ENCODE measurements at regions not wholly inside any gene's neighbourhood (a gene's known extent, or its start where the extent isn't known, plus 50 kb on each side); places are given as distances from the start of the nearest gene placed in this dataset.

DNA sequence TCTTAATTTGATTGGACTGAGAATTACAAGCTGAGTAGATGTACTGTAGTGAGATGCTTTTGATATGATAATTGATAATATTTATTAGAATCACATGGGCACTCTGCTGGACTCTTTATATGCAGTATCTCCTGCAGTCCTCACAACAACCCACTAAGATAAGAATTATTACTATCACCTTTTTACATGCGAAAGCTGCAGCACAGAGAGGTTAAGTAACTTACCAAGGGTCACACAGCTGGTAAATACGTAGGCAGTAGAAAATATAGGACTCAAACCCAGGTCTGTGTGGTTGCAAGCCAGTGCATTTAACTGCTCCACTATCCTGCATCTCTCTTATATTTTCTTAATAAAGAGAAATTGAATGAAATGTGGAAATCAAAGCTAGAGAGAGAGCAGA is 392.8 kb upstream of the RORA start:
- no peak for DNase-seq

DNA sequence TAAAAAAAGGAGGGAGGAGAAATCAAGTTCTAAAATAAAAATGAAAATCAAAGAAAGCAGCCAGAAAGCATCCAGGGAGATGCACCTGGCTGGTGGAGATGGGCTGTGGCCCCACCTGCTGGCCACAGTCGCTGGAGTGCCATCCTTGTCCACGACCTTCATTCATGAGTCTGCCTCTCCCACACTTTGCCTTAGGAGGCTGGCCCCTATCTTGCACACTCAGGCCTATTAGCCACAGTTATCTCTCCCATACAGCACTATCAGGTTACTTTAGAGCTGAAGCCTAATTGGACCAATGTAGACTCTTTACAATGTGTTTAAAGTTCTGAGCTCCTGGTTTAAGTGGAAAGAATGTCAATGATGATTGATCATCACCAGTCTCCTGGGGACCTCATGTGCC is 392.0 kb upstream of the RORA start:
- peak; percentile 13 for DNase-seq

DNA sequence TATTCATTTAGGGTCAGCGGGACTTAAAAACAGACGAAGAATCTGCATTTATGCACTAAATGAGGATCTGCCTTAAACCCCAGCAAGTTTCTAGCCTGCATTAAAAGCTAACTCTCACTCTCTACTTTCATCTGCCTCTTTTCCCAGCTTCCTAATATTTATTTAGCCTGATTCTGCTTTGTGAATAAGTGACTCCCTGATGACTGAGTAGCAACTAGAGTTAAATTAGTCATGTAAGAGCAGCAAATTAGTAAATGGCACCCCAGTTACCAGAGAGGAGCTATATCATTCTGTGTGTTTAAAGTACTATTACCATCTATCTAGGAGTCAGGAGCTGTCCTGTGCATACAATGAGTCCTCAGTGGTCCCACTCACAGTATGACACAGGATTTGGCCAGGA is 391.0 kb upstream of the RORA start:
- no peak for DNase-seq

DNA sequence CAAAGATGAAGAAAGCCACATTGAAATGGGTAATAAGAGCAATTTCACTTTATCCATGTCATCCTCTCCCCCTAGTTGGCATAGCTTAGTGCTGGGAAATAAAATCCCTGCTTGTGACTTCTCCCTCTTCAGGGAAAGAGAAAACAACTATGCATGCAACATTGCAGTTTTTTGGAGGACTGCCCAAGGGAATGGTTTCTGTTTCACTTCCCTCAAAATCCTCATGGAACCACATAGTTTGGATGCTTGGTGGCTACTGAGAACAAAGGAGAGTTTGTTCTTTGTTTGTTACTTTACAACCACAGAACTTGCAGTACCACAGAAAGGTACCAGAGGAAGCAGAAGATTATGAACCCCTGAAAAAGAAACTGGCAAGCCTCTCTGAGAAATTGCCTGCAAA is 384.6 kb upstream of the RORA start:
- DNase-seq: peak; percentile 7

DNA sequence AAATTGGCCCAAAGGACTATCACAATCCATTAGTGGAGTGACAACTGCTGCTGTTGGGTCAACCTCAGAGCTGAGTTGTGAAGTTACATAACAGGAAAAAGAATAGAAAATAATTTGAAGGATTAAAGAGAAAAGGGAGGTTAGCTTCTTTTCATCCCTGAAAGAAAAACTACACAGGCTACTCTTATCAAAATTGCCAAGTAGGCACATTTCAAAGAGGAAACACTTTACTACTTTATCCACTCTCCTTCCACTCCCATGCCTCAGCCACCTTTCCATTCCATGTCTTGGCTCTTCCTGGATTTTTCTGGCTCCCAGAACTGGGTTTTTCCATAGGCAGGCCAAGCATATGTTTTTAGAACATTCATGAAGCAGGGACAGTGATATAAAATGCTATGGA is 384.0 kb upstream of the RORA start:
- DNase-seq: no peak

DNA sequence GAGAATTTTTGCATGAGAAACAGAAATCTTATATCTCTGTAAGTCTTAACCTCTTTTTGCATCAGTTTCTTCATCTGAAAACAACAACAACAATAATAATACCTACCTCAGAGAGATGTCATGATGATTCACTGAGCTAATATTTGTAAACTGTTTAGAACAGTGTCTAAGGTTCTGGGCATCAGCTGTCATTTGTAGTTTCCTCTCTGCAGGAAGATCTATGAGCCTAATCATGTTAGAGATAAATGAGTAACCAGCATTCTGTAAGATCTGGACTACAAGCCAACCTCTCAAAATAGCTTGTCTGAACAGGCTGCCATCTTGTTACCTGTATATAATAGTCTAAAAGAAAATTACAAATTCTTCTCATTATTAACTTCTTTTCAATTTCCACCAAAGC is 383.0 kb upstream of the RORA start:
- DNase-seq: no peak

DNA sequence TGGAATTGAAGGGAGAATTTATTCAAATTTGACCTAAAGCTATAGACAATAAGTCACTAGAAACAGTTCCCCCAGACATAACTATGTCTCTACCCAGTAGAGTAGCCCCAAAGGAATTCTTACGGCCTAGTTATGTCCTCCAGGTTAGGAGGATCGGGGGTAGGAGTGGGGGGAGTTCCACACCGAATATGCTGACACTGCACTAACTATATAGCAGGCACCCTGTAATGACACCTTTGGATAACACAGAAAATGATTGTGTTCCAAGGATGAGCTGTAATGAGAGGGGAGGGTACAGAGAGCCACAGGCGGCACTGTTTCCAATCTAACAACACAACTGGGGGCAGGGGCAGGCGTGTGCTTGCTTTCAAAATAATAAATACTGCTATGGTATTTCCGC is 376.2 kb upstream of the RORA start:
- DNase-seq: no peak

DNA sequence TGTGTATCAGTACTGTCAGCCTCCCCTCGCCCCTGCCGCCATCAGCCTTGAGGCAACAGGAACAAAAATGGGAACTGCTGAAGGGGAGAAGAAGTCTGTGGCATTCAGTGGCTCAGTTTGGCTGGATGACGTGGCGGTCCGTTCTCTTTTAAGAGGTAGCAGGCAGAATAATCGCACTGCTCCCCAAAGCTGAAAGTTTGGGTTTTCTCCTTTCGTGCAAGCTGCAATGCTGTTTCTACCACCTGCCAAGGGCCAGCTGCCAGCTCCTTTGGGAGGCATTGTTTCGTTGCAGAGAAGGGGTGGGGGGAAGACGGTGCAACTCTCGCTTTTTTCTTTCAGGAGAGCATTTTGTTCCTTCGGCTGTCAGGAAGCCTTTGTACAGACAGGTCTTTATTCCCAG is 369.6 kb upstream of the RORA start:
- no peak for DNase-seq

DNA sequence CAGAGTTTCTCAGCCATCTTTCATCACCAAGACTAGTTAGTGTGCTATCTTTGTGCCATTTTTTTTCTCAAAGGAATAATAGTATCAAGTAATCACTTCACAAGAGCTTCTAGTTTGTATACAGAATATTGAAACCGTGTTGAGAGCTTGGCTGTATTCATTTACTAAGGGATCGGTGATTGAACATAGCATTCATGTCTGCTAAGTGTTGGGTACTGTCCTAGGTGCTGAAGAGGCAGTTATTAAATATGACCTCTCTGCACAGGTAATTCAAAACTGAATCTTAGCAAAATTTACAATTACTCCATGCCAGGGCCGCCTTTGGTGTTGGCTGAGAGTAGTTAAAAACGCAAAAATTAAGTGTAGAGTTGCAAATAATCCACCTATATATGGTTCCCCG is 355.3 kb upstream of the RORA start:
- peak; percentile 5 for DNase-seq

DNA sequence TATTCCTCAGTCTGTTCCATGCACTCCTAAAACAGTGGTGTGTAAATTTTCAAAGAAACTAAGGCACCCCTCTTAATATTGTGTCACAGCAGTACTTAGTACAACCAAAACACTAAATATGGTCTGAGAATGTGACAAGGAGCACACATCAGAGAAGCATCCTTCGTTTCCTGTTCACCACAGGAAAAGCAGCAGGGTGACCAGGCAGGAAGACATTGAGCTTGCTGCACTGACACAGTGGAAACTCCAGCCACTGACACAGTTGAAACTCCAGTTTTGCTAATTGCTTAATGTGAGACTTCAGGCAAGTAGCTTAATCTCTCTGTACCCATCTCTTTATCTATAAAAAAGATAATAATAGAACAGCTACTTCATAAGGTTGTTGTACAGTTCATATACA is 353.0 kb upstream of the RORA start:
- DNase-seq: no peak

DNA sequence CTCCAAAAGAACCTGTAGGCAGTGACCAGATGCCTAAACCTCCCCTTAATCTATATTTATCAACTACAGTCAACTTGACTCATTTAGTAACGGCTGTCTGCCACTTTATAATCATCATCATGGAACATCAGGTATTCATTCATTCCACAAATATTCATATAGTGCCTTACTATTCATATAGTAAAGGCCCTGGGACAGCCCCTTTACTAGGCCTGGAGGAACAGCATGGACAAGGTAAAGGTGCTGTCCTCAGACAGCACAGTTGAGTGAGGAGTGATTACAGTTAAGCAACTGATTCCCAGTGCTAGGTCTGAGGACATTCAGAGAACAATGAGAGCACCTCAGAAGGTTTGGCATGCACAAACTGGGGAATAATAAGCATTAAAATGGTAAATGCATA is 346.5 kb upstream of the RORA start:
- DNase-seq: no peak

DNA sequence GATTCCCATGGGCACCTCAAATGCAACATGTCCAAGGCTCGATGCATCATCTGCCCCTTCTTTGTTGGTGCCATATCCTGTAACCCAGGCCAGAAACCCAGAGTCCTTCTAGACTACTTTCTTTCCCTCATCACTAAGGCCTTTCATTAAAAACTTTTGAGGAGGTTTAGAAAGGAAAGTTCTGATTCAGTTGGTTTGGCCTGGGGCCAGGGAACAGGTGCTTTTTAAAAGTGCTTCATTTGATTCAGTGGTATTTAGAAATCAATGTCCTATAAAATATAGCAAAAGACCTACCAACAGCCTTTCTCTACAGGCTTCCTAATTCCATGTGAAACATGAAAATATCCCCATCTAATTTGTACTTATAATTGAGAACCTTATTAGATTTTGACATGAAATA is 341.9 kb upstream of the RORA start:
- DNase-seq: no peak

DNA sequence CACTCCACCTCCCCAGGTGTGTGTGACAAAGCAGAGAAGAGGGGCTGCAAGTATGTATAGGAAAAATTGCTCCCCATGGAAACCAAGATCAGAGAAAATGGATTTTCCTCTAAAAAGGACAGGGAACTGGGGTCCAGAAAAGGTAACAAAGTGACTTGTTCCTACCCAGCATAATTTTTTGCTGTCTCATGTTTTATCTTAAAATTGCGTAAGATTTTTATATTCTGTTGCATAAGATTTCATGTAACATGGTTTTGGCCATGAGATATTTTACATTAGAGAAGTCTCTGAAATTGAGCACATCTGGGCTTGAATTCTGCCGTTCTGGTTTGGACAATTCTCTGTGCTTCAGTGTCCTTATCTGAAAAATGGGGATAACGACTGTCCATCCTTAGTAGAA is 335.7 kb upstream of the RORA start:
- DNase-seq: no peak

DNA sequence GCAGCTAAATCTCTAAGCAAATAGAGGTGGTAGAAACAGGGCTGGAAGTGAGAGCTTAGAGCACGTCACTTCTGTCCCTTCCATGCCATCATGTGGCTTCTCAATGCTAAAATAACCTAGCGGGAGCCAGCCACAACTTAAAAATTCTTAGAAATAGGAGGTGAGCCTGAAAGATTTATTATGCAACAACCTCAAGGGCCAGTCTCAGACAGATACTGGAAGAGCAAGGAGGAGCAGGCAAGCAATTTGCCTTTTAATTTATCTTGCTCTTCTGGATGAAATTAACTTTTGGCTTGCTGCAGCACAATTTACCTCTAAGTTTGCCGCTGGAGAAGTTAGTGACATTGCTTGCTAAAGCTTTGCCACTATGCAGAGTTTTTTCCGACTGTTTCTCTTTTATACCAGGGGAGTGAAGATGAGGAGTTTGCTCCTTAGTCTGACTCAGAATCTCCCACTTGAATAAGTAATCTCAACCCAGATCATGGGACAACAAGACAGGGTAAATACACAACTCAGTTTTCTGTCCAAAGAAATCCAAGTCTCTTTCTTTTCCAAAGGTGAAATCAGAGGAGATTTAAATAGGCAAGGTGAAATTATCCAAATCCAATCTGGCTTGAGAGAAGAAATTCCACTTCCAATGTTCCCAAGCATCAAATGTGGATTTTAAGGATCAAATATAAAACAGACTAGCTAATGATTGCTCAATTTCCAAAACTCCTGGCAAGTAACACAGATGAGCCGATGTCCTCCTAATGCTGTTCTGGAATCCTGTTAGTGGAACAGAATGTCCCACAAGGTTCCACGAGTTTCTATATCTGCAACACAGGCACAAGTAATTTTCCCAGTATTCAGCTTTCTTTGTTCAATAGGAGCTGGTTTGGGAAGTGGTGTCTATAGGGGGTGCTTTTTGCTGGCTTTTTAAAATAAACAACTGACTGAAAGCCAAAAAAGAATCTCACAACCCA is 329.4 kb upstream of the RORA start:
- no peak for DNase-seq

DNA sequence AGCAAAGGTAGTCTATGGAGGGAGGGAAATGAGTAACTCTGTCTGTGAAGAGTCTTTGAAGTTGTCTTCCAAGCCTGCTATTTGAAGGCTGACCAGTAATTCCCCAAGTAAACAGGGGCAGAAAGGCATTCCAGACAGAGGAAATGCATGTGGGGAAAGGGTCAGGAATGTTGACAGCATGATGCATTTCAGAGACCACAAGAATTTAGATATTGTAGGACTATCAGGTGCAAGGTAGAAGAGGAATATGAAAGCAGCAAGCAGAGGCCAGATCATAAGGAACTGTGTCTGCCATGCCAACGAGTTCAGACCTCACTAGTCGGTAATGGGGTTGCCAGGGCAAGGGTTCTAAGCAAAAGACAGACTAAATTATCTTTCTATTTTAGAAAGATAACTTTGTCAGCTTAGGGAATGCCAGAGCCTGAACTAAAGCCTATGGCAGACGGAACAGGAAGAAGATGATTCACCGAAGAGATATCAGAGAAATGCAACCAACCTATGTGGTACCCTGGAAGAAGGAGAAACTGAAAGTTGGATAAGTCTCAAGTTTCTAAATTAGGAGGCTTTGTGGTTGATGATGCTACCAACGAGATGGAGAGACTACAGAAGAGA is 327.0 kb upstream of the RORA start:
- peak; percentile 70 for DNase-seq

DNA sequence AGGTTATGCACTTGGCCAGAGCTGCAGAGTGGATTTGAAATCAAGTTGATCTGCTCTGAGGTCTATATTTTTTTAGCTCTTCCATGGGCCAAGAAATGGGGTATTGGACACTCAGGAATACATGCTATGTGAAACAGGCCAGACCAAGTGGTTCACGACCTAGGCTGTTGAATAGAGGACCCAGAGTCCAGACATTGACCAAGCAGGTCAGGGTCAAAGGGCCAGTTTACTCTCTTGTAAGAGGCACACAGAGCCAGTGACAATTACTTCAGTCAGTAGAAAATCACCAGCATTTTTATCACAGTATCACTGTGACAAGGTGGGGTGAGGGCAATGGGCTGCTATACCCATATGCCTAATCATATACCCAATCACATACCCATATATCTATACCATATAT is 320.6 kb upstream of the RORA start:
- no peak for DNase-seq

DNA sequence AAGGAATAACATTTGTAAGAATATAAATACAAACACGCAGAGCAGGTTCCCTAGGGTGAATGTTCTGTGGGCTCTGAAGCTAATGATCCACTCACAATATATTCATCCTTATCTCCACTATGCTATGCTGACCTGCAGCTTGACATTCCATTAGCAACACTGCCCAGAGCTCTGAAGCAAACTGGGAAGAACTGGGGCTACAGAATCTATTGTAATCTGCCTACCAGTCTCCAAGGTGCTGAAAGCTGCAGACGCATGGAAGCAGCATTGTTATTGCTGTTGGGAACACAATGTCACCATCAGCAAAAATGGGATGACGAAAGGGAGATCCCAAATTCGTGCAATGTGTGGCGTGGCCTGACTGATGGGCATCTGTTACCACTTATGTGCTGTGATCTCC is 316.7 kb upstream of the RORA start:
- no peak for DNase-seq

DNA sequence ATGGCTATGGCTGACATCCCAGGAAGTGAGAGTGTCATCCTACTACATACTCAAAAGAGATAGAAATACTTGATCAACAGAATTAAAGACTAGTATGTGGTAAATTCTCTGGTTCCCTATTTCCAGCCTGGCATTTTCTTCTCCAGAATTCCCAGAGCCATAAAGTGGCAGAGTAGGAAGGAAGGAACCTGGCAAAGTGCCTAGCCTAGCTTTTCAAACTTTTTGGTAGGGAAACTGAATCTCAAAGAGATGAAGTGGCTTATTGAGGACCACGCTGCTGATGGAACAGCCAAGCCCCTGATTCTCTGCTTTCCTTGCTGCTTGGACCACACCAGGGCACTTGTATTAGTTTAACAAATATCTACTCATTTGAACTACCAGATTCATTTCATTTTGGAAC is 312.4 kb upstream of the RORA start:
- DNase-seq: no peak

DNA sequence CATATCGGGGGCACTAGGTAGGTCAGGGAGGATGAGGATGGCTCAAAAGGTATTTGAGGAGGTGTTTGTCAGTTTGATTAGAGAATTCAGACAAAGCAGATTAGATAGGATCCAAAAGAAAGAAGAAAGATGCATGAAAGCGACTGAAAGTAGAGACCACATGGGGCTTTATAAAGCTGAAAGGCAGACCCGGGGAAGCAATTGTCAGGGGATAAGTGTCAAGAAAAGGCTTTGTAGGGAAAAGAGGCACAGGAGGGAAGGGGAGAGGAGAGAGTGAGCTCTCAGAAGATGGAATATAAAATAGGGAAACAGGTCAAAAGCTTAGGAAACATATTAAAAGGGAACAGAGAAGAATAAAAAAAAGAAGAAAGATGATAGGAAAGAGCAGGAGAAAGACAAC is 308.2 kb upstream of the RORA start:
- DNase-seq: no peak

DNA sequence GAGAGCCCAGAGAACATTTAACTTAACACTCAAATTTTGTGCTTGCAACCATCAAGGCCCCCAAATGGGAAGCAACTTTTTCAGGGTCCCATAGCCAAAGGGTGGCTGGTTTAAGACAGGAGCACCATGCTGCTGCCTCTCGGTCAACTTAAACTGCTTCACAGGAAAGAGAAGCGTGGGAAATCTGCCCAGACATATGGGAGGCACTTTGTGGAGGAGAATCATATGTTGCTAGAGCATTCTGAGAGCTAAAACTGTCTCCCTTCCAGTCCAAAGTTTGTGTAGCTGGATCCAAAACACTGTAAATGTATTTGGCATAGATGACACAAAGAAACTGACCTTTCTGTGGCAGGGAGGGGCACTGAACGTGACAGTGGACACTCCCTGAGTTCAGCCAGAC is 305.9 kb upstream of the RORA start:
- no peak for DNase-seq

DNA sequence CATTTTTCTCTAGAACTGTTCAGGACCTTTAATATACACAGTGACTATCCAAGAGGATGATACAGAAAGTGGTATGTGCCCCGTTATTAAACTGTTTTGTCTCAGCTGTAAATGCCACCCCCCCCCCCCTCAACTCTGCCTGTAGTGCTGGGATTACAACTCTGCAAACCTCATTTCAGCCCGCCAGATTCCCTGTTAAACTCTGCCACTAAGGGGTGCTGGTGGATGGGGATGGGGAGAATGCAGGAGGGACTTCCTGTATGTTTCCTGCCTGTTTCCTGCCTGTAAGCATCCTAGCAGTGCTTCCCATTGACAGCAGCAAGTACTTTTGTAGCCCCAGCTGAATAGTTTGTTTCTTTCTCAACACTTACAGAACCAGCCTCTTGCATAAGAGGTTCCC is 301.7 kb upstream of the RORA start:
- DNase-seq: no peak

DNA sequence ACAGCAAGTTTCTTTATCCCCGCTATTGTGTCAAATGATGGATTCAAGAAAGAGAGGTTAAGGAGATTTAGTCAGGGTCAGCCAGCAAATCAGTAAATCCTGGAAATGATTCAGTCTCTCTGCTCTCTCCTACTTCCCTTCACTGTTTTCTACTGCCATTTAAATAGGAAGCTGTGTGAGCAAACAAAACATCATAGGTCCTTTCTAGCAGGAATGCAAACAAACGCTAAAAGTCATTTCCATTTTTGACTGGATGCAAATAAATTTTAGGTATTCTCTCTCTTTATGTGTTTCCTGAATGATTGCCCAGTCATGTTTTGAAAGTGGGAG is 299.4 kb upstream of the RORA start:
- no peak for DNase-seq

DNA sequence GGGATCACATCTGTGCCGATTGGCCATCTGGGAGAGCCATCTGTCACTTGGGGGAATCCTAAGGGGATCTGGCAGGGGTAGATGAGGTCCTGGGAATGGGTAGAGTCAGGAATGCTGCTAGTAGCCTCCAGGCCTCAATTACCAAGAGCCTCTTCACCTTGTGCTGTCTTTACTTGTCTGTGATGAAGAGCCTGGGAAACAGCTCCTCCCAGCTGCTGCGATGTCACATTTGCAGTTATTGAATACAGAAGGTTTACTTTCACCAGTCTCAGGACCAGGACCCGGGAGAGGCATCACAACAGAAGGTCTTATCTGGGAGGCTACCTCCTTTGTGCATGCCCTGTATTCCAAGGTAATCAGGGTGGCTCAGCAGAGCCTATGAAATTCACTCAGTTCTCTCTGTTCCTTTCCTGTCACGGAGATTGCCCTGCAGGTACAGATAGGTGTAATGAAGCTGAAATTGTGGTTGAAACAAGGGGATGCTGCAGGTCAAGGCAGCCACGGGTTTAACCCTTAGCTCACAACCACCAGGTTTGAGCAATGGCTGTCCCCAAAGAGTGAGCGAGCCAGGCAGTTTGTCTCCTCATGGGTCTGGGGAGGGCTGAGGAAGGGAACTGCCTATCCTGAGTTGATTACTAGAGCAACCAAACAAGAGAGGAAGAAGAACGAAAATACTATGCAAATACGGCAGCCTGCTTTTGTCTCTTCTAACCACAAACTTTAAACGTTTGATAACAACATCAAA is 298.9 kb upstream of the RORA start:
- DNase-seq: no peak

DNA sequence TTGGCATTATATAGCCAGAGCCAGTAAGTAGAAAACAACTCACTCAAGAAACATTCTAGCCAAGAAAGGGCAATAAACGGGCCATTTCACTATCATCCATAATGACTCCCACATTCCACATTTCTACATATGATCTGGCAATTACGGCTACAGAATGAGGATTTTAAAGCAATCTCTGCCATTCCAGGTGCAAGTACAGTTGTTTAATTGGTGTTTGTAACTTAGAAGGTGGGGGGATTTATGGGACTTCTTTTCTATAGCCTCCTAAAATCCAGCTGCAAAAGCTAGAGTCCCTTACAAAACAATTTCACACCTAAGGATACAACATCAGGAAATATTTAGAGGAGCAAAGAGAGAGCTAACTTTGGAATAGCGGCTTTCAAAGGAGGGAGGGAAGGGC is 295.4 kb upstream of the RORA start:
- peak; percentile 32 for DNase-seq
